ENCODE measurements at regions not wholly inside any gene's neighbourhood (a gene's known extent, or its start where the extent isn't known, plus 50 kb on each side); places are given as distances from the start of the nearest gene placed in this dataset.

- TF ChIP-seq CTCF (IDR thresholded peaks at IDR 0.05; ENCODE audit: low read depth, low read length, poor library complexity, severe bottlenecking): no peak
- no peak for TF ChIP-seq EZH2phosphoT487 (IDR thresholded peaks at IDR 0.05; ENCODE audit: borderline replicate concordance, low read length)
Observed at GRCh38 chr2:33785201-33786106, 186.4 kb upstream of the FAM98A start.
